Skin epidermis (tissue), 12 donors: ENCODE measurements at regions not wholly inside any gene's neighbourhood (a gene's known extent, or its start where the extent isn't known, plus 50 kb on each side); places are given as distances from the start of the nearest gene placed in this dataset.

ENCODE experiments used
- H3K27ac ChIP-seq, 21 experiments: fragments of 200-600 bp; sonication (generic) in 11 of 21; one replicate each; pipeline ENCODE4 v1.5.0; 2020; ENCODE audit warnings: mild to moderate bottlenecking in 3 of 21, inconsistent platforms in 2 of 21, moderate library complexity in 2 of 21
- H3K4me3 ChIP-seq, 7 experiments: fragments of 200-600 bp; sonication (generic) in 2 of 7; one replicate each; pipeline ENCODE4 v1.5.0; 2020; ENCODE audit warnings: inconsistent platforms in 2 of 7, mild to moderate bottlenecking in 2 of 7, moderate library complexity in 1 of 7

DNA sequence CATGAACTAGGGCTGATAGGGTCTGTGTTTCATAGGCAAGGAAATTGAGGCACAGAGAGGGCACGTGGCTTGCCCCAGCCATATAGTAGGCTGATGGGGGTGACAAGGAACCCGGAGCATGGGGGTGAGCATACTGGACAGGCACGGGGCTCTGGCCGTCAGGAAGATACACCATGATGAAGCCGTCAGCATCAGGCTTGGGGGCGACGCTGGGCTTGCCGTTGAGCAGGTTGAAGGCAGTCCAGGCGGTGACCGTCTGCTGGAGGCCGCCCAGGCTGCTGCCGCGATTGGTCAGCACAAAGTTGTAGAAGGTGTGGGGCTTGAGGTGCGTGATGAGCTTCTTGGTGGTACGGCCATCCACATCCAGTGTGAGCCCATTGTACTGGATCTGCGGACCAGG, 119.7 kb downstream of the PTPRS start:
- H3K4me3 ChIP-seq, result no peak overlapping the region
- no peak overlapping the region for H3K27ac ChIP-seq

GRCh38 chr19:5220361-5220760, 120.3 kb downstream of the PTPRS start:
- H3K27ac ChIP-seq, result no peak overlapping the region
- no peak overlapping the region for H3K4me3 ChIP-seq

DNA sequence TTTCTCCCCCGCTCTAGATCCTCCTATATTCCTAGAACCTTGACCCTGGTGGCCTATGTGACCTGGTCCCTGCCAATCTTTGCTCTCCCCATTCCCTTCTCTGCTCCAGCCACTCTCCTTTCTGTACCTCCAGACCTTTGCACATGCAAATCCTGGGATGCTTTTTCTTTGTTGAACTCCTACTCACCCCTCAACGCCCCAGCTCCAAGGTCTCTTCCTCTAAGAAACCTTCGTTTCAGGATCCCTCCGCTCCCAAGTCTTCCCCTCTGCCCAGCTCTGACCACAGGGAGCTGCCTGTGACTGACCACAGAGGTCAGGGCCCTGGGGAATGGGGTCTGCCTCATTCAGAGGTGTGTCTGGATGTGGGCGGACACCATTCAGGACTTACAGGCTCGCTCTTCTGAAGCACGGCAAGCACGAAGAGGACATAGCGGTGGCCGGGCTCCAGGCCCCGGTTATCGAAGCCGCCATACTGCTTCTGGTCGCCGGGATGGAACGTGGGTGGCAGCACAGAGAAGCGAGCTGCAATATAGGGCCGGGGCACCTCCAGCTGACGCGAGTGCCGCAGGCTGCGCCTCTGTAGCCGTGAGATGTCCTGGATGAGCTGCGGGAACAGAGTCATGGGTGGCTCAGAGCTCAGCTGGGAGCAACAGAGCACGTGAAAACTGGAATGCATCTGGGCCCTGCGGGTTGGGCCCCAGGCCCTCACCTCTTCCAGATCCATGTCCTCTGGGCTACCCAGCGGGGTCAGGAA, 120.9 kb downstream of the PTPRS start:
- no peak overlapping the region for H3K27ac ChIP-seq
- no peak overlapping the region for H3K4me3 ChIP-seq

DNA sequence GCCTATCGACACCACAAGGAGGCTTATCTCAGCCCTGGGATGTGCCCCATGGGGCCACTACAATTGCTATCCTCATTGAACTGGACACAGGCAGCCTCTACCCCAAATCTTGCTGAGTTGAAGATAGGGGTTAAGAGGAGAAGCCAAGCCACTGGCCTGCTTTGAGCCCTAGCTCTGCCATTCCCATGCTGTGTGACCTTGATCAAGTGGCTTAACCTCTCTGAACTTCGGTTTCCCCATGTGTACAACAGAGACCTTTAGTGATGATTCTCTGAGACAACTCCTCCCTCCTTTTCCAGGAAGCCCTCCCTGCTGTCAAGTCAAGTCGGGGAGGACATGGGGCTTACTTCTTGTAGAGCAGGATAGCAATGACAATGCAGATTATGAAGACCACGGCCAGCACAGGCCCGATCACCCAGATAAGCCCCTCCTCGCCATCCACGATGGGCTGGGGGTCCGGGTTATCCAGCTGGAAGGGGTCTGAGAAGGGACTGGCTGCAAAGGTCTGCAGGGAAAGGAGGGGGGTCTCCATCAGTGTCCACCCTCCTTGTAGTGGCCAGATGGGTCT, 121.6 kb downstream of the PTPRS start:
- H3K27ac ChIP-seq, result no peak overlapping the region
- no peak overlapping the region for H3K4me3 ChIP-seq

- Histone ChIP-seq H3K4me3 (no peak overlapping the region), H3K27ac (no peak overlapping the region)
Measured at GRCh38 chr19:5218255-5218855, 122.3 kb downstream of the PTPRS start.

GRCh38 chr19:5217171-5217570, 123.4 kb downstream of the PTPRS start:
- Histone ChIP-seq H3K4me3 (no peak overlapping the region), H3K27ac (no peak overlapping the region)

- no peak overlapping the region for H3K4me3 ChIP-seq
- H3K27ac ChIP-seq, result no peak overlapping the region
Measured at GRCh38 chr19:5216141-5216847, 124.3 kb downstream of the PTPRS start.

GRCh38 chr19:5215431-5215830, 125.2 kb downstream of the PTPRS start:
- no peak overlapping the region for H3K27ac ChIP-seq

GRCh38 chr19:5214902-5215301, 125.7 kb downstream of the PTPRS start:
- H3K27ac ChIP-seq, result no peak overlapping the region
- no peak overlapping the region for H3K4me3 ChIP-seq

More at GRCh38 chr19:5215431-5215830, 125.2 kb downstream of the PTPRS start:
- no peak overlapping the region for H3K4me3 ChIP-seq

DNA sequence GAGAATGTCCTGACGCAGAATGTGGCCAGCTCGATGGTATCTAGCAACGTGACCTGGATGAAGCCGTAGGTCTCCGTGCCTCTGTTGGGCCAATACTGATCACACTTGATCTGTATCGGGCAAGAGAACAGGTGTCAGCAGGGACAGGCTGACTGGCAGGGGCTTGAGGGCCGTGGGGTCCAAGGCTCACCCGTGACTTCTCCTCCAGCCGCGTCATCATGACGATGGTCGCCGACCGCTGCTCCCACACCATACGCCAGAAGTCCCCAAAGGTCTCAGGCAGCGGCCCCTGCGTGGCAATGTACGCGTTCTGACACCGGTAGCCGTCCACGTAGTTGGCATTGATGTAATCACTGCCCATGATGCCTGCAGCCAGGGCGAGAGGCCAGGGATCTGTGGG, 126.2 kb downstream of the PTPRS start:
- Histone ChIP-seq H3K4me3 (no peak overlapping the region), H3K27ac (no peak overlapping the region)

DNA sequence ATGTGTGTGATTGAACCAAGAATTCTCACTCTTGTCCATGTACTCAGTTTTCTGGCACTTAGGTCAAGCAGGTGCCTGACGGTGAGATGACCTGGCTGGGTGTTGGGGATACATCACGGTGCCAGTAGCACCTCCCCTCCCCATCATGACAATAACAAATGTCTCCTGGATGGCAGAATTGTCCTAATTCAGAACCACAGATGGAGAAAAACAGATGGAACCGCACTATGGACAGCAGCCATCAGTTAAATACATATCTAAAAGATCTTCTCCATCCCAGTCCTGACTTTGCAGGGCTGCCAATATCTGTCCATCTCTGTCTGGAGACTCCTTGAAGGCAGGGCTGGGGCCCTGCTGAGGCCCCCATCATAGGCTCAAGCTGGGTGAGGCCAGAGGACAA, 126.9 kb downstream of the PTPRS start:
- no peak overlapping the region for H3K27ac ChIP-seq
- H3K4me3 ChIP-seq, result no peak overlapping the region

GRCh38 chr19:5212101-5212500, 128.5 kb downstream of the PTPRS start:
- H3K27ac ChIP-seq, result no peak overlapping the region
- no peak overlapping the region for H3K4me3 ChIP-seq

GRCh38 chr19:5211217-5211822, 129.3 kb downstream of the PTPRS start:
- Histone ChIP-seq H3K4me3 (no peak overlapping the region), H3K27ac (no peak overlapping the region)

DNA sequence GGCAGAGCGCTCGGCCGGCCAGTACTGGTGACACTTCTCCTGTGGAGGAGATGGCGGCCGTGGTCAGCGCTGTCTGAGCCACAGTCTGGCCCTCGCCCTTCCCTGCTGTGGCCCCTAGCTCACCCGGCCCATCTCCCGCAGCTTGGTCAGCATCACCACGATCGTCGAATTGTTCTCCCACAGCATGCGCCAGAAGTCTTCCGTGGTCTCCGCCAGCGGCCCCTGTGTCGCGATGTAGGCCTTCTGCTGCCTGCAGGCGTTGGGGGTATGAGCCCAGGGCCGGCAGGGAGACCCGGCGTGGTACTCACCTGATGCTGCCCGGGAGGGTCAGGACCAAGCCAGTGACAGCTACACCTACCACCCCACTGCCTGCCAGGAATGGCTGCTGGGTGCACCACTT, 130.1 kb downstream of the PTPRS start:
- Histone ChIP-seq H3K27ac (no peak overlapping the region), H3K4me3 (no peak overlapping the region)

GRCh38 chr19:5207806-5208205, 132.8 kb downstream of the PTPRS start:
- Histone ChIP-seq H3K4me3 (no peak overlapping the region), H3K27ac (no peak overlapping the region)

- Histone ChIP-seq H3K27ac (no peak overlapping the region), H3K4me3 (no peak overlapping the region)
Measured at GRCh38 chr19:5206751-5207075, 133.9 kb downstream of the PTPRS start.

DNA sequence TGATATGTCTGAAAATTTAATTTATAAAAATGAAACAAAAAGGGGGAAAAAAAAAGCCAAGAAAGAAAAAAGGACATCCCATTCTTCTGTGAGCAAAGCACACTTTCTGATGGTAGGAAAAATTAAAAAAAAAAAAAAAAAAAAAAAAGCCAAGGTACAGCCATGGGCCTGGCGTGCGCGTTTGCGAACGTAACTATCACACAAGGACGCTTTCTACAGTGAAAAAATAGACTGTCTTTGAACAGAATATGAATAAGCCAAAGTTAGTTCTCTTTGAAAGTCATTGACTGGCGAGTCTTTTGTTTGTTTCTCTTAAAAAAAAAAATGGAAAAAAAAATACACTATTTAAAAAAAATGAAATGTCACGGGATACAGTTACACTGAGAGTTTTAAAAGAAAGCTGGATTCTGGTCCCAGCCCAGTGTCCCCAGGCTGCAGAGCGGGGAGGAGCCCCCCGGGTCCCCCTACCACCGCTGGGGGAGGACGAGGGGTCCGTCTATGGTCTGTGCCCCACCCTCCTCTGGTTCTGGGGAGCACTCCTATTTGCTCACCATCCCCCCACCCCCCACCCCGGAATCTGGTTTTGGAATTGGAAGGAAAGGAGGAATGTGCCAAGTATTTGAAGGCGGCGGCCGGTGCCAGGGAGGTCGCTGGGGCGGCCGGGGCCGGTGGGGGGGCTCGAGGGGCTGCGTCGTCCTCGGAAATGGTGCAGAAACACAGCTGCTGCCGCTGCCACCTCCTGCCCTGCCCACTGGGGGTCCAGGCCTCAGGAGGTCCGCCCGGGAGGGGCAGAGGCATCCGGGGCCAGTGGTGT, 134.5 kb downstream of the PTPRS start:
- Histone ChIP-seq H3K4me3 (no peak overlapping the region), H3K27ac (no peak overlapping the region)

DNA sequence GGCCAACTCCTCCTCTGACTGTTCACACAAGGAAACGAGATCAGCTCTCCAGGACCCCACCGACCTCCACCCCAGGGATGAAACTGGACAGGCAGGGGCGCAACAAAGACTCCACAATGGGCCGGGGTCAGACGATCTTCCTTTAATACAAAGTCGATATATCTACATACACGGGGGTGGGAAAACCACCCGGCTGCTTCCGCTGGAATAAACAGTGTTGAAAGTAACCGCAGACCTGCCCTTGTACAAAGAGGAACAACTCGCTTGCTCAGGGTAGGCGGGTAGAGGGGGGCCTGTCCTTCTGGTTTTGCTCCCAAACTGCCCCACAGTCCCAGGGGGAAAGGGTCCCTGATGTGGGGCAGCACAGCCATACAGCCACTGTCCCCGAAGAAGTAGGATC, 135.2 kb downstream of the PTPRS start:
- no peak overlapping the region for H3K4me3 ChIP-seq
- no peak overlapping the region for H3K27ac ChIP-seq

GRCh38 chr19:5204212-5204611, 136.4 kb downstream of the PTPRS start:
- no peak overlapping the region for H3K27ac ChIP-seq
- no peak overlapping the region for H3K4me3 ChIP-seq
